PC-9 (cell line): ENCODE measurements at regions not wholly inside any gene's neighbourhood (a gene's known extent, or its start where the extent isn't known, plus 50 kb on each side); places are given as distances from the start of the nearest gene placed in this dataset.

ENCODE experiments used
- EZH2 ChIP-seq: fragments of 200-600 bp; sonication (generic); IDR thresholded peaks from 2 replicates; pipeline ENCODE4 v1.8.0; 2017; ENCODE audit warnings: antibody characterized with exemption, low read depth
- TF ChIP-seq, protein P1 (sequence below): fragments of 200-600 bp; sonication (generic); conservative IDR thresholded peaks from 2 replicates; pipeline ENCODE4 v1.6.1; 2017; ENCODE audit warnings: mixed run types, antibody characterized with exemption, mild to moderate bottlenecking, moderate library complexity

DNA sequence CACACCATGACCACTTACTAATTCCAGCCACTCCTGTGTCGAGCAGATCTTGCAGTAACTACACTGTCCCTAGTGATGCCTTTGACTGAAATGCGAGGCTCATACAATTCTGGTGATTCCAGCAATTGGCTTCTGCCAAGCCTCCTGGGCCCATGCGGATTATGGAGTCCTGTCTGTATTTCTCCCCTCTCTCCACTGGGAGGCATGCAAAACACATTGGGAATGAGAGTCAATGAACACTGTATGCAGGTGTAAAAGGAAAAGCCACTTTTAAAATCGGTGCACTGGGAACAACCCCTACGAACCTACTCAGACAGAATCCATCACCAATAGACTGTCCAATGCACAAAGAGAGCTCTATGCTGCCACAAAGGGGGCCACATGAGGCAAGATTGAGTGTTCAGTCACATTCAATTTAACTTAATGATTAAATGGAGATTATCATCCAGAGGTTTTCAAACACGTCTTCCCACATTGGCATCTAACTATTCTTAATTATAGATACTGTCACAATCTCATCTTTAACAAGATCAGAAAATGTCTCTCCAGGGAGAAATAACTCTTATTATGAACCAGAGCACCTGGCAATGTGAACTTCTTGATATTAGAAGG, 550.6 kb downstream of the GLRX3 start:
- TF ChIP-seq, protein P1, sequence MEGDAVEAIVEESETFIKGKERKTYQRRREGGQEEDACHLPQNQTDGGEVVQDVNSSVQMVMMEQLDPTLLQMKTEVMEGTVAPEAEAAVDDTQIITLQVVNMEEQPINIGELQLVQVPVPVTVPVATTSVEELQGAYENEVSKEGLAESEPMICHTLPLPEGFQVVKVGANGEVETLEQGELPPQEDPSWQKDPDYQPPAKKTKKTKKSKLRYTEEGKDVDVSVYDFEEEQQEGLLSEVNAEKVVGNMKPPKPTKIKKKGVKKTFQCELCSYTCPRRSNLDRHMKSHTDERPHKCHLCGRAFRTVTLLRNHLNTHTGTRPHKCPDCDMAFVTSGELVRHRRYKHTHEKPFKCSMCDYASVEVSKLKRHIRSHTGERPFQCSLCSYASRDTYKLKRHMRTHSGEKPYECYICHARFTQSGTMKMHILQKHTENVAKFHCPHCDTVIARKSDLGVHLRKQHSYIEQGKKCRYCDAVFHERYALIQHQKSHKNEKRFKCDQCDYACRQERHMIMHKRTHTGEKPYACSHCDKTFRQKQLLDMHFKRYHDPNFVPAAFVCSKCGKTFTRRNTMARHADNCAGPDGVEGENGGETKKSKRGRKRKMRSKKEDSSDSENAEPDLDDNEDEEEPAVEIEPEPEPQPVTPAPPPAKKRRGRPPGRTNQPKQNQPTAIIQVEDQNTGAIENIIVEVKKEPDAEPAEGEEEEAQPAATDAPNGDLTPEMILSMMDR: no peak
- no peak for TF ChIP-seq EZH2
